COLO668 (cell line): ENCODE measurements at regions not wholly inside any gene's neighbourhood (a gene's known extent, or its start where the extent isn't known, plus 50 kb on each side); places are given as distances from the start of the nearest gene placed in this dataset.

Source experiments
- DNase-seq: peaks from one replicate; lab custom pipeline; 2025; ENCODE audit not compliant: unreplicated experiment; lab: John Stamatoyannopoulos, UW

DNA sequence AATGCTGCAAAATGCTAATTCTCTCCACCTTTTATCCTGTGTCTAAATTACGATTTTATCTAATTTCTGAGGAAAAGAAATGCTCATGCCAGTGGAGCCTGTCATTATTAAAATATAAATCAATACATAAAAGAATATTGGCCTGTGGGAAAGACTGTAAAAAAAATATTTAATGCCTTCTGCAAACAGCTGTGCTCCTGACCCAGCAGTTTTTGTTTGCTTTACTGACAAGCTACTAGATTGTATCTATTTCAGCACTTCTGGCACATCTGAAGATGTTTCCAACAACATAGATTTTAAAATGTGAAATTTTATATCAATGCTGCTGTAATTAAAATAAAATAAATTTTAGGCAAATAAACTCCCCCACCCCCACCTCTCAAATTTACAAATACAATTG is 493.6 kb upstream of the AGTR1 start:
- no peak for DNase-seq

- DNase-seq, result no peak
These were observed 491.7 kb upstream of the AGTR1 start for GRCh38 chr3:148205977-148206376.

- DNase-seq, result no peak
These were observed 491.3 kb upstream of the AGTR1 start for GRCh38 chr3:148206446-148206845.

GRCh38 chr3:148208975-148209374 is 488.7 kb upstream of the AGTR1 start:
- DNase-seq, result no peak

DNA sequence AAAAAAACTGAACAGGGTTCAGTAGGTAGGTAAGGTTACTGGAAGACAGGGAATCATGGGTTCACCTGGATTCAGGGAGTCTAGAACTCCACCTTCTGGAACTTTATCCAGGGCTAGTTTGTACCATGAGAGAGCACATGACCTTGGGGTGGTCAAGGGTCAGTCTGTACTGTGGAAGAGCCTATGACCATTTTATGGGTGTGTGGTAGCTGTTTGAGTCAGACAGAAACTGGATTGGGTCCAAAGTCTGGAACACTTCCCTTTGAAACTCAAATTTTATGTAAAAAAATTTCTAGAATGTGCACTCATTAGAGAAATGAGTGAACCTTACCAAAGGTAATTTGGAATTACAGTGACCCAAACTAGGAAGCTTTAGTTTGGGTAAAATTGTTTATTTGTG is 486.0 kb upstream of the AGTR1 start:
- no peak for DNase-seq

DNA sequence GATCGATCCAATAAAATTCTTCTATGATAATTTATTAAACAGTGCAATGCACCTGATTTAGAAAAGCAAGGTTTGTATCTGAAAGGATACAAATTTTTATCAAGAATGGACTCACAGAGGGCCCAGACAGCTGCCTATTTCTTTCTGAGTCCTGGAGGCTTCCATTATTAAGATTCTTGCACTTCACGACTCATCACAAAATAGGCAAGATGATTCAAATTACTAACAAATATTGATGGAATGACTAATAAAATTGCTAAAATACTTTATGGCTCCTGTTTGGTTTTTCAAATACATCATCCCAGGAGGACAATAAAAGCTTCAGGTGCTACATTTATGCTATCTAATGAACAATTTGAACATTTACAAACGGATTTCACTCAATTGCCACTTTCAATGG is 483.0 kb upstream of the AGTR1 start:
- no peak for DNase-seq

DNA sequence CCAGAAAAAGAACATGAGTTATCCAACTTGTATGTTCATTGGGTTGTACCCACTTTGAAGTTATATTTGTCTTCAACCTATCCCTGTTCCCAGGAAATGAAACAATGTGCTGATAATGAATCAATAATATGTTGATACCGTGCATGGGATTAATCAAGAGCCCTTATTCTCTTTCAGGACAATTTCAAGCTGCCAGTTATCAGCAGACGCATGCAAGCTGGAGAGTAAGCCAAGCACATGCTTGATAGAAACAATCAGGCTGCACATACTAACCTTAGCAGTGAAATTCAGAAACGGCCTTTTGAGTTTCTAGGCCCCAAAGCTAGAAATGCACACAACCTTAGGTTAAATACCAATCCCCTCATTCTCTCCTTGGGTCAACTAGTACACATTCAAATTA is 480.4 kb upstream of the AGTR1 start:
- DNase-seq, result no peak

GRCh38 chr3:148218222-148218621 is 479.5 kb upstream of the AGTR1 start:
- no peak for DNase-seq

GRCh38 chr3:148219999-148220398 is 477.7 kb upstream of the AGTR1 start:
- no peak for DNase-seq

GRCh38 chr3:148221303-148221702 is 476.4 kb upstream of the AGTR1 start:
- no peak for DNase-seq

GRCh38 chr3:148223266-148223665 is 474.4 kb upstream of the AGTR1 start:
- DNase-seq, result no peak

GRCh38 chr3:148226246-148226645 is 471.5 kb upstream of the AGTR1 start:
- no peak for DNase-seq

DNA sequence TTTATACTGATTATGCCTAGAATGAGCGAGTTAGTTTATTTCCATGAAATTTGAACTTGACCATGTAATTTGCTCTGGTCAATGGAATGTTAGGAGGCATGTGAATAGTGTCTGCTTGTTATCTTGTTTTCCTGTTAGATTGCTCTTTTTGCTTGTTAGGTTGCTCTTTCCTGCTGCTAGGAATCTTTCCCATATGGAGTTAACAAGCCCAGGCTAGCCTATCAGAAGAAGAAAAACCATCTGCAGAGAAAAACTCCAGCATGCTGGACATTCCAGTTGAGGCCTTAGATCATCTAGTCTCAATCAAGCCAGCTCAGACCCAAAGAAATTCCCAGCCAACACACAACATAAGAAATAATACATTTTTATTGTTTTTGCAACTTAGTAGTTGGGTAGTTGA is 470.2 kb upstream of the AGTR1 start:
- no peak for DNase-seq

GRCh38 chr3:148229107-148229506 is 468.6 kb upstream of the AGTR1 start:
- DNase-seq, result no peak

GRCh38 chr3:148230473-148230872 is 467.2 kb upstream of the AGTR1 start:
- no peak for DNase-seq

DNA sequence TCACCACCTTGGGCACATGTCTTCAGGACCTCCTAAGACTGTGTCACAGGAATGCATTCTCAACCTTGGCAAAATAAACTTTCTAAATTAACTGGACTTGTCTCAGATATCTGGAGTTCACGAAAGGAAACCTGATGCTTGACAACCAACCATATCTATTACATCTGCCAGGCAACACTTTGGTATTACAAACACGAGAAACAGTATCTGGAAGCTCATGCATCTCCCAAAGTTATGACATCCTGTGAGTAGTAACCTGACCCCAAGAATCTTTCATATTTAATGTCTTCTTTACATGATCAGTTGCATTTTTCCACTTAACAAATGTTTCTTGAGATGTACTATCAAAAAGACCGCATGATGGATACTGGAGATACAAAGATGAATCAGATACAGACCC is 465.3 kb upstream of the AGTR1 start:
- DNase-seq, result no peak

DNA sequence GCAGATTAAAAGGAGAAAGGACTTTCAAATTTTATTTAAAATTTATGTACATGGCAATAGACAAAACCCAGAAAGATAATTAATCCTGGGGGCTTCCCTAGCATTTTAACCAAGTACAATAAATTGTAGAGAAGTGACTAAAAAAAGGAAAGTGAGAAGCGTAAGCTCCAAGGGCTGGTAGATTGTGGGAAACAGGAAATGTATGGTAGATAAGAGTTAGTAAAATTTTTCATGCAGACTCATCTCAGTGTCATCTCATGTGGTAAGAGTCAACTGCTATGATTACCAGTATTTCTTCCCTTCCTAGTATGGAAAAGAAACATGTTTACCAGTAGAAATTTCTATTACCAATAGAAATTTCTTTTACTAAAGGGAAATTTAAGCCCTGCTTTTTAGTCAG is 464.3 kb upstream of the AGTR1 start:
- no peak for DNase-seq

DNA sequence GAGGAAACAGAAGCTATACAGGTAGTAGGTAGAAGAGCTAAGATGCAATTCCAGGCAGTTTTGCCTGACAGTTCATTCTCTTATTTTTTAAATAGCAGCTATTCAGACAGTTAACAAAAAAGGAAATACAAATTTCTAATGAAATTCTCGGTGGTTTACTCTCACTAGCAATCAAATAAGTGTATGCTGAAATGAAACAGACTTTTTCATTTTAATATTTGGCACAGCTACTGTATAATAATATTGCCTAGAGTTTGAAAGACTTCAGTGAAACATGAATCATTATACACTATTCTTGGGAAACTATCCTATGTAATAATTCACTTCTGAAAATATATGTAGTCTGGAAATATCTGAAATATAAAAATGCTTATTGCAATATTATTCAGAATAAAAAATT is 463.2 kb upstream of the AGTR1 start:
- no peak for DNase-seq

- no peak for DNase-seq
These were observed 462.1 kb upstream of the AGTR1 start for GRCh38 chr3:148235566-148235965.

GRCh38 chr3:148238421-148238821 is 459.3 kb upstream of the AGTR1 start:
- no peak for DNase-seq

DNA sequence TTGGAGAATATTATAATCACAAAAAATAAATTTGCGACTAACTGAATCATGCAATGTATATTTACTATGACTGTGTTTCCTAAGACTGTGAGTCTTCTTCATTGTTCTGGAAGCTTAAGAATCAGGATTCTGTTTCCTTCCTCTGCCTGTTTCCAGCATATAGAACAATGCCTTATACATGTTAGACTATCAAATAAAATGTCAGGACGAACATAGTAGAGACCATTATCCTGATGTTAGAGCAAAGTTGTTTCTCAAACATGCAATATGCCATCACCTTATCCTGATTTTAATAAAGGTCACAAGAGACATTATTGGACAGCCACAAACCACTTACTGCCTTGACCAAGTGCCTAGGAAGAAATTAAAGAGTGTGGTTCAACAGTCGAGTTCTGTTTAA is 457.4 kb upstream of the AGTR1 start:
- DNase-seq, result no peak

- DNase-seq, result no peak
These were observed 454.1 kb upstream of the AGTR1 start for GRCh38 chr3:148243609-148244008.

GRCh38 chr3:148246291-148246923 is 451.3 kb upstream of the AGTR1 start:
- no peak for DNase-seq

- DNase-seq, result no peak
These were observed 444.0 kb upstream of the AGTR1 start for GRCh38 chr3:148253713-148254112.
